GM04504 (cell line): ENCODE measurements at regions not wholly inside any gene's neighbourhood (a gene's known extent, or its start where the extent isn't known, plus 50 kb on each side); places are given as distances from the start of the nearest gene placed in this dataset.

Experiments used
- DNase-seq: peaks from one replicate; pipeline ENCODE4 v3.0.0-alpha.2; 2012; ENCODE audit warnings: low read depth

GRCh38 chr7:42617071-42617765 lies 294.7 kb downstream of the C7orf25 start:
- DNase-seq: no peak

- no peak for DNase-seq
Measured at GRCh38 chr7:42614636-42615035, 297.2 kb downstream of the C7orf25 start.

- DNase-seq: no peak
Measured at GRCh38 chr7:42611961-42612360, 299.9 kb downstream of the C7orf25 start.

GRCh38 chr7:42611289-42611928 lies 300.5 kb downstream of the C7orf25 start:
- no peak for DNase-seq

DNA sequence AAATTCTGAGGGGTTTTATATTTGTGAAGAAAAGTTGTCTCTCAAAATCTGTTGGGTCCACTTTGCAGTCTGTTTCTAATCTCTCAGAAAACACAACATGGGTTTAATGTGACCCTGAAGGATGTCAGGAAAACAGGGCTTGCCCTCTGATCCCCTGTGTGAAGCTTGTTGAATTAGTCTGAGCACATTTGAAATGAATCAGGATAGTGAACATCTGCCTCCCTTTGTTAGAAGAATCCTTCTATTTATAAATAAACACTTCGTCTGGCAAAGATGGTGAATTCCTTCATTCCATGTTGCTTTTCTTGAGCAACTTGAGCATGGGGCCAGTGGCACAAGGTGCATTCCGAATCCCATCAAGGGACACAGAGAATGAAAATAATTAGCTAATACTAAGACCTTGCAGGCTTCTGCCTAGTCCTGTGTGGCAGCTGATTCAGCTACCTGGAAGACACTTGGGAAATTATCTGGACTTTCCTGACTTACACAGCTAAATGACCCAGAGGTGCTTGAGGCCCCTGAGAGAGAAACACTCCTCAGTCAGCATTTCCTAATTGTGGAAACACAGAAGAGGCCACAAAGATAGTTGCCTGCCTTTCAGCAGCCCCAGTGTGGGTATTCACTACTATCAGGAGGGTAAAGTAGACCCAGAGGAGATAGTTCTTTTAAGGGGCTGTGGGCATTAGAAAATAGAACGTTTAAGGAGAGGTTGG lies 305.5 kb downstream of the C7orf25 start:
- DNase-seq: no peak

DNA sequence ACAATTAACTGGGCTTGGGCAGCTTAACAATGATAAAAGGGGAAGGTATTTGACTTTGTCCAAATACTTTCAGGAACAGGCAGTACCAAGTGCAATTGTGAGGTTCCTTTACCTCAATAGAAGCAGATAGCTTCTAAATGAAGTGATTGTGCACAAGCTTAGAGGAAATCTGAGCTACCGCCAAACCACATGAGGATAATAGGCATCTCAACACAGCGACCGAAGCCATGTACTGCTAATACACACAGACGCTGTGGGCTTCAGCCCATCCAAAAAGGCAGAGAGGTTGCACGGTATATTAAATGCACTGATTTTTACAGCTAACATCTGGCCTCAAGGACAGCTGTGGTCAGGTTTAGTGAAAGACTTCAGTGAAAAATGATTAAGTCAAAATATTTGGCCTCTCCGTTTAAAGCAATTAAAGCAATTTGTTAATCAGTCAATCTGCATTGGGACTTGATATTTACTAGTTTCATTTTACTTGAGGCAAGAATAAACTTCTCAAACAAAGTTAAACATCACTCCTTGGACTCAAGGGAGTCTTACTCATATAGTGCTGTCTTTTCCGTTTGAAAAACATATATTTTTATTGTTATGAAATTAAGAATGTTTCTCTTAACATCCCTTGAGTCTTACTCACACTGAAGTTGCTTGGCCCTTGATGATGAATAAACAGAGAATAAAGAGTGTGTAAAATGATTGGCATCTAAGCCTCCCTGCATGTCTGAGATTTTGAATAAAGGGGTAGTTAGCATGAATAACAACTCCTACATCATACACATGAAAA lies 306.3 kb downstream of the C7orf25 start:
- DNase-seq: no peak

DNA sequence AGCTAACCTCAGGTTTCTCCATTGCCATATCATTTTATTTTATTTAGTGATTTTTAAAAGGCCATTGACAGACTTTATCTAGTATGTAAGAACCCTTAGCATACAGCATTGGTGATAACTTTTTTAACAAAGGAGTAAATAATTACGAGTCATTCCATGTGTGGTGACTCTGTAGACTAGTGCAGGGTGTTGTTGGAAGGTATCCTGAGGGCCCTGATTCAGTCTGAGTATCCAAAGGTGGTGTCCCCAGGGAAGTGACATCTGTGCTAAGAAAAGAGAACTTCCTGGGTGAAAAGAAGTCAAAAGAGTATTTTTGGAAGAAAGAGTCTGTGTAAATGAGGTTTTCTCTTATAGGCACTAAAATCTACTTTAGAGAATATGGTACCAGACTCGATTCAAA lies 308.4 kb downstream of the C7orf25 start:
- DNase-seq: no peak

DNA sequence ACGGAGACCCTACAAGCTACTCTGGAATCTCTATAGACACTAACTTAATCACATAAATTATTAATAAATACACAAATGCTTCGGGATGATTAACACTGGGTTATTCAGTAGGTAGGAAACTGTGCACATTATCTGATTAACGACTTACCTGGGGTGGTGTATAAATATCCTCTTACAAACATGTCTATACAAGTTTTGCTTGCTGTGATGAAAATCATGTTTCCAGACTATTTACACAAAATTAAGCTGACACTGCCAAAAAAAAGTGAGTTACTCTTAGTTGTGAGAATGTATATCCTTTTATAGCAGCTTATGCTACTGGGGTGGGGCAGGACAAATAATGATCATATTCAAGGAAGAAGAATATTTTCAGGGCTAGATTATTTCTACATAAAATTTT lies 314.6 kb downstream of the C7orf25 start:
- DNase-seq: no peak

DNA sequence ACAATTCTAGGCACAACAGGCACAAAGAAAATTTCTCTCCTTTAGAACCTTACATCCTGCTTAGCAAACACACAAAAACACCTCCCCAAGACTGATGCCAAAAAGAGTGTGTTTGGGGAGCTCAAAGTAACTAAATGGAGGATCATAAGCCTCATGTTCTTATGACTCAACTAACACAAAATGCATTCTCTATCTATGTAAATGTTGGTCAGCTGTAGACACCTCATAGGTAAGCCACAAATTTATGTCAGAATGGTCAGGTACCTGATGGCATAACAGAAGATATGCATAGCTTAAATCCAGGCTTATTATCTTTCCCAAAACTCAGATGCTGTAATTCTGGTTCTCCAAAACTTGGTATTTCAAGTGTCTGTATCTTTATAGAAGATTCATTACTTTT lies 315.1 kb downstream of the C7orf25 start:
- no peak for DNase-seq

DNA sequence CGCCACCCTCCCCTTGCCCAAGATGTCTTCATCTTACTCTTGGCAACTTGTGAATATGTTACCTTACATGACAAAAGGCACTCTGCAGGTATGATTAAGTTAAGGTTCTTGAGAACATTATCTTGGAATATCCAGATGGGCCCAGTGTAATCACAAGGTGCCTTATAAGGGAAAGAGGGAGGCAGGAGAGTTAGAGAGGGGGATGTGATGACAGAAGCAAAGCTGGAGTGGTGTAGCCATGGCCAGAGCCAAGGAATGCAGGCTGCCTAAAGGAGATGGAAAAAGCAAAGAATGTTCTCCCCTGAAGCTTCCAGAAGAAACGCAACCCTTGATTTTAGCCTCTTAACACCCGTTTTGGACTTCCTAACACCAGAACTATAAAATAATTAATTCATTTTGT lies 318.0 kb downstream of the C7orf25 start:
- DNase-seq: no peak

- no peak for DNase-seq
Measured at GRCh38 chr7:42590771-42591310, 321.0 kb downstream of the C7orf25 start.

- DNase-seq: no peak
Measured at GRCh38 chr7:42588876-42589275, 323.0 kb downstream of the C7orf25 start.

DNA sequence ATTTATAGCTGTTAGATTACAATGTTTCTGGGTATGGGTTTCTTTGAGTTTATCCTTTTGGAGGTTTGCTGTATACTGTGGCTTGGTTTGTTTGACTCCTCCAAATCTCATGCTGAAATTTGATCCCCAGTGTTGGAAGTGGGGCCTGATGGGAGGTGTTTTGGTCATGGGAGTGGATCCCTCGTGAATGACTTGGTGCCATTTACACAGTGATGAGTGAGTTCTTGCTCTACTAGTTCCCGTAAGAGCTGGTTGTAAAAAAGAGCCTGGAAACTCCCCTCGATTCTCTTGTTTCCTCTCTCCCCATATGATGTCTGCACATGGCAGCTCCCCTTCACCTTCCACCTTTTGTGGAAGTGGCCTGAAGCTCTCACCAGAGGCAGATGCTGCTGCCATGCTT lies 324.1 kb downstream of the C7orf25 start:
- DNase-seq: no peak

DNA sequence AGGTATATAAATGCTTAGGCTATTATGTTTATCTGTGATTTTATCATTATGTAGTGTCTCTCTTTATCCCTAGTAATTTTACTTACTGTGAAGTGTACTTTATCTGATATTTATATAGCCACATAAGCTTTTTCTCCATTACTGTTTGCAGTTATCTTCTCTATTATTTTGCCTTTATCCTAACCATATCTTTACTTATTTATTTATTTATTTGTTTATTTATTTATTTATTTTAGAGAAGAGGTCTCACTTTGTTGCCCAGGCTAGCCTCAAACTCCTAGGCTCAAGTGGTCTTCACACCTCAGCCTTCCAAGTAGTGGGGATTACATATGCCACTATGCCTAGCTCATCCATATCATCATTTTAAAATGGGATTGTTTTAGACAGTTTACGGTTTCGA lies 331.8 kb downstream of the C7orf25 start:
- no peak for DNase-seq

GRCh38 chr7:42575171-42575570 lies 336.7 kb downstream of the C7orf25 start:
- DNase-seq: no peak

GRCh38 chr7:42574685-42575084 lies 337.2 kb downstream of the C7orf25 start:
- no peak for DNase-seq

DNA sequence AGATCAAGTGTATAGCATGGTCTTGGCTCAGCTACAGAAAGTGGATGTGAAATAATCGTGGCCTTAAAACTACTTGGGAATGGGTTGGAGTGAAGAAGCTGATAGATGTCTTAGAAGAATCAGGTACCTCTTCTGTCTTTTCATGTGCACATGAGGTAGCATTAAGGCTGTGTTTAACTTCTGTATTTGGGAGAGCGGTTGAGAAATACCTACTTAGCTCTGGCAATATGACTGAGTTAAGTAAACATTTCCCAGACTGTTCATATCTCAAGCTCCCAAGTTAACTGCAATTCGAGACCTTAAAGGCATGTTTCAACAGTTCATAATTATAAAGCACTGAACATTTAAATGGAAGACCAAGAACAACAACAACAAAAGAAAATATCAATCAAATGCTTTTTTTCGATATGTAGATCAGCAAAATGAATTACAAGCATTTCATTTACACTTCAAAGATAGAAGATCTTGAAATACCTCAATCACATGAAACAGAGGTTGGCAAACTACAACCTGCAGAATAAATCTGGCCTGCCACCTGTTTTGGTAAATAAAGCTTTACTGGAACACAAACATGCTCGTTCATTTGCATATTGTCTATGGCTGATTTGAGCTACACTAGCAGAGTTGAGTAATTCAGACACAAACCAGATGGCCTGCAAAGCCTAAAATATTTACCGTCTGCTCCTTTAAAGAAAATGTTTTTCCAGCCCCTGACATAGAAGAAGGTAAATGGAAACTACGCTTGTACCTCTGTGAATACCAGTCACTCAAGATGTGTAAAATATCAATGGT lies 337.1 kb upstream of the GLI3 start:
- DNase-seq: no peak

DNA sequence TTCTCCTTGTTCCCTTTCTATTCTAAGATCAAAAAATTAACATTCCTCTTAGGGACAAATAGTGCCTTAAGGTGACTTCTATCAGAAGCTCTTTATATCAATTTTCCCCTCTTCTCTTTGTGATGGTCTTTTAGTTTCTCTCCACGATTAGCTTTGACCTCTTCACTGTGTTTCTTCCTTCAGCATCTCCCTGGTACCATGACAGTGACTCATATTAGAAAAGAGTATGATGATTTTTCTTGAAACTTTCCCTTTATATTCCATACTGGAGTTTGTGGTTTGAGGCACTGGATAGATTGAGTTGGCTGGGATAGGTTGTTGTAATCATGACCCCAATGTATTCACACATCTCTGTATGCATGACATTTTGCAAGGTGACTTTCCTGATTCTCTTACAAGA lies 335.6 kb upstream of the GLI3 start:
- DNase-seq: no peak

DNA sequence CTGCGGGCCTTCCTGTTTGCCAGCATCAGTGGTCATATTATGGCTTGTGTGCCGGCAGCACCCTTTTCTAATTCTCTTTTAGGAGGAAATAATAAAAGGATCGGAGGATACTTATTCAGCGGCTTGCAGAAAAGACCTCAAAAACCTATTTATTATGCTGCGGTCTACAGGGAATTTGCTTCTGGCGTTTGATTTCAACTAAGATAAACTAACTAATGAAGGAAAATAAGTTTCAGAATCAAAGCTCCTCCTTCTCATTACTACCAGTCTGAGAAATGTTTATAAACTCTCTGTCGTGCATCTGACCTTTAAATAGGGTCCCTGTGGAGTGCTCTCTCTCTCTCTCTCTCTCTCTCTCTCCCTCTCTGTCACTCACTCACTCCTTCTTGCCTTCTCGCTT lies 335.0 kb upstream of the GLI3 start:
- no peak for DNase-seq

DNA sequence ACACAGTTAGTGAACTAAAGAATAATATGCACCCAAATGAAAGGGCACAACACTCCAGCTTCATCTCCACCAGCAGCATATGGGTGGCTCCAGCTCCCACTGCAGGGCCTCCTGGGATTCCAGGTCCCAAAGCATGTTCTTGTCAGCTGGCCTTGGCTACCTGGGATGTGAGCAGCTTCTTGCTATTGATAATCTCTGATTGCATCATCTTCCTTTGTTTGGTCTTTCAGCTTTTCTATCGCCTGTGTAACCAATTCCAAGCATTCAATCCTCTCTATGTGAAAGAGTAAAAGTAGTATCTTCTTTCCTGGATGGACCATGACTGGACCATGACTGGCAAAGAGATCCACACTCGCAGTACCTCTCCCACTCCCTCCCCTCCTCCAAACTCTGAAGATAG lies 333.9 kb upstream of the GLI3 start:
- DNase-seq: no peak

GRCh38 chr7:42567051-42567450 lies 330.0 kb upstream of the GLI3 start:
- peak; percentile 9 for DNase-seq

GRCh38 chr7:42561797-42562196 lies 324.8 kb upstream of the GLI3 start:
- DNase-seq: no peak
